Stimulated activated effector memory CD8-positive, alpha-beta T cell treated with anti-CD3 and anti-CD28 coated beads, Interleukin-12 subunit alpha, Interleukin-12 subunit beta, amount 100 ng/mL, for 72 hours (primary cell): ENCODE measurements at regions not wholly inside any gene's neighbourhood (a gene's known extent, or its start where the extent isn't known, plus 50 kb on each side); places are given as distances from the start of the nearest gene placed in this dataset.
"Not testable (repeated sequence)": the region's sequence is repeated elsewhere in the genome, so short reads cannot be mapped to it uniquely, and the experiment has no call there.

Experiments used
- ATAC-seq: fragments of 150-1000 bp; cut with Tn5 transposase; 2 replicates; pipeline ENCODE4 v1.10.0; 2021
- DNase-seq, 2 donors: peaks; one replicate each; pipeline ENCODE4 v3.0.0; 2021 to 2022; ENCODE audit warnings: low spot score in 2 of 2
- H3K27ac Mint-ChIP-seq: one replicate; pipeline ENCODE4 v1.8.0; 2022; ENCODE audit warnings: mild to moderate bottlenecking, mixed read lengths
- H3K36me3 Mint-ChIP-seq: one replicate; pipeline ENCODE4 v1.8.0; 2022; ENCODE audit warnings: mild to moderate bottlenecking, mixed read lengths
- H3K4me1 Mint-ChIP-seq: one replicate; pipeline ENCODE4 v1.8.0; 2022; ENCODE audit warnings: mixed read lengths
- H3K4me3 Mint-ChIP-seq: one replicate; pipeline ENCODE4 v1.8.0; 2022; ENCODE audit warnings: mild to moderate bottlenecking, mixed read lengths
- H3K9me3 Mint-ChIP-seq: one replicate; pipeline ENCODE4 v1.8.0; 2022; ENCODE audit warnings: mixed read lengths

GRCh38 chr3:8317661-8318649 lies 183.7 kb upstream of the LMCD1 start:
- Mint-ChIP-seq H3K36me3 (no peaks in the 10 kb centered on the region), H3K9me3 (no peaks in the 10 kb centered on the region), H3K4me1 (no peaks in the 10 kb centered on the region), H3K27ac (no peak overlapping the region), H3K4me3 (no peak overlapping the region)
- DNase-seq = no peak
- ATAC-seq = no peak

DNA sequence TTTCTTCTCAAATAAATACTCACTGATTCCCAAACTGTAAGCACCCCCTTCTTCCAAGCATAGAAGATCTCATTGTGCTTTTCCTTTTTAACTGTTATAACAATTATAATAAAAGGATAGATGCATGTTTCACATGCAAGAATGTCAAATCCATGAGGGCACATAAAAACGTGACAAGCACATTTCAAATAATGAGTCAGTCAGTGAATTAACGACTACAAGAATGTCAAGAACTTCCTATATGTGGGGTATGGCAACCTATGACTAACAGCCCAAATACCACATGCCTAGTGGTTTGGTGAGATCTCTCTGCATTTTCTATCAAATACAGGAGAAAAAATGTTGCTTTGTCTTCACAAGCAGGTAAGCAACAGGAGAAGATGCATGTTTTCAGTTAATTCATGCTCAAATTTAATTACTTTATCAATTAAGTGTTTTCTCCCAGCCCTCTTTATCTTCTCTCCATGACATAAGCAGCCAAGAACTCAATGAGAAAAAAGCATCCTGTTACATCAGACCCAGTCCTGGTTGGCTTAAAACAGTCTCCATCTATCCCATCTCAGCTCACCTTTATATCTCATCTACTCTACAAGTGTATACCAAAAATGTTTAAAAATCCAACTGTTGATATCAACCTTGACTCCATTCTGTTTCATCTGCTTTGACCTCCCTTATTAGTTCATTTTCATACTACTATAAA lies 181.5 kb upstream of the LMCD1 start:
- ATAC-seq = peak; percentile 91
- Mint-ChIP-seq H3K4me3 (no peak overlapping the region), H3K27ac (no peak overlapping the region), H3K9me3 (no peaks in the 10 kb centered on the region), H3K36me3 (no peaks in the 10 kb centered on the region), H3K4me1 (peaks cover 5% of the 10 kb centered on the region)
- no peak for DNase-seq

- peaks cover 6% of the 10 kb centered on the region for H3K4me1 Mint-ChIP-seq
- no peak overlapping the region for H3K4me3 Mint-ChIP-seq
- no peaks in the 10 kb centered on the region for H3K36me3 Mint-ChIP-seq
- DNase-seq (no peak), ATAC-seq (no peak)
- H3K27ac Mint-ChIP-seq = no peak overlapping the region
- no peaks in the 10 kb centered on the region for H3K9me3 Mint-ChIP-seq
Observed at GRCh38 chr3:8320711-8321458, 180.7 kb upstream of the LMCD1 start.

GRCh38 chr3:8324747-8325146 lies 176.9 kb upstream of the LMCD1 start:
- H3K36me3 Mint-ChIP-seq = no peaks in the 10 kb centered on the region
- H3K9me3 Mint-ChIP-seq = no peaks in the 10 kb centered on the region
- no peak overlapping the region for H3K27ac Mint-ChIP-seq
- DNase-seq = peak; percentile 29 to 55
- peaks cover 23% of the 10 kb centered on the region for H3K4me1 Mint-ChIP-seq
- ATAC-seq = peak; percentile 81
- no peak overlapping the region for H3K4me3 Mint-ChIP-seq

DNA sequence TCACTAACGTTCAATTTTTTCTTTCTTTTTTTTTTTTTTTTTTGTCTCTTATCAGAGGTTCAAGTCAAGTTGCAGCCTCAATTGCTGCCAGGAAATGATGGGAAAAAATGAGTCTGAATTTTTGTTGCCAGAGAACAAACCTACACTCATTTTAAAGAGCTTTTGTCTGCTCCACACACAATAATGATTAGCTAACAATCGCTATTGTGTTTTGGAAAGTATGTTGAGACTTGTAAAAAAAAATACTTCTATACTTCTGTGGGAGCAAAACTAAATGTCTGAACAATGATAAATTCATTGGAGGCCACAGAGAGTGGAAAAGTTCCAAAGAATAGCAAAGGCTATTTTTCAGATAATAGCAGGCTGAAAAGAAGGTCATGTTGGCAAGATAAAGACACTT lies 176.3 kb upstream of the LMCD1 start:
- Mint-ChIP-seq H3K36me3 (no peaks in the 10 kb centered on the region), H3K4me3 (no peak overlapping the region), H3K9me3 (no peaks in the 10 kb centered on the region), H3K4me1 (peaks cover 25% of the 10 kb centered on the region), H3K27ac (no peak overlapping the region)
- DNase-seq = no peak
- ATAC-seq = no peak

GRCh38 chr3:8325833-8326232 lies 175.8 kb upstream of the LMCD1 start:
- H3K9me3 Mint-ChIP-seq, H3K4me3 Mint-ChIP-seq, DNase-seq, H3K36me3 Mint-ChIP-seq, H3K27ac Mint-ChIP-seq, ATAC-seq: not testable (repeated sequence)
- peaks cover 25% of the 10 kb centered on the region for H3K4me1 Mint-ChIP-seq

DNA sequence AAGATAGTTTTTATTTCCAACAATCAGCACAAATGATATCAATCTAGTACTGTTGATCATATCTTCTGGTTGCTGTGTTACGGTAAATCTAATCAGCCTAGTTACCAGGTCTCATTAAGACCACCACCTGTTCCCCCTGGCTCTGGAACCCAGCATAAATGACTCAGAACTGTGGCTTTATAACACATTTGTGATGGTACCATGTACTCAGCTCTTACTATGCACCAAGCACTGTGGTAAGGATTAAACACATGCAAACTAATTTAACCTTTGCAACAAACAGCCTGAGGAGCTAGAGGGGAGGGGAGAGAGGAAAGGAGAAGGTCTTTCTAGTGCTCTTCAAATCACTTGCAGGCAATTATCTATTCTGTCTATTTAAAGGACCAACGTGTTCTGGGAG lies 173.9 kb upstream of the LMCD1 start:
- H3K9me3 Mint-ChIP-seq = no peaks in the 10 kb centered on the region
- no peak for ATAC-seq
- no peak for DNase-seq
- H3K4me3 Mint-ChIP-seq = no peak overlapping the region
- H3K36me3 Mint-ChIP-seq = no peaks in the 10 kb centered on the region
- peaks cover 25% of the 10 kb centered on the region for H3K4me1 Mint-ChIP-seq
- H3K27ac Mint-ChIP-seq = no peak overlapping the region

GRCh38 chr3:8328967-8329366 lies 172.7 kb upstream of the LMCD1 start:
- no peak for DNase-seq
- Mint-ChIP-seq H3K4me3 (no peak overlapping the region), H3K9me3 (no peaks in the 10 kb centered on the region), H3K36me3 (no peaks in the 10 kb centered on the region), H3K27ac (peak overlapping the region; percentile 74), H3K4me1 (peaks cover 25% of the 10 kb centered on the region)
- ATAC-seq = no peak

DNA sequence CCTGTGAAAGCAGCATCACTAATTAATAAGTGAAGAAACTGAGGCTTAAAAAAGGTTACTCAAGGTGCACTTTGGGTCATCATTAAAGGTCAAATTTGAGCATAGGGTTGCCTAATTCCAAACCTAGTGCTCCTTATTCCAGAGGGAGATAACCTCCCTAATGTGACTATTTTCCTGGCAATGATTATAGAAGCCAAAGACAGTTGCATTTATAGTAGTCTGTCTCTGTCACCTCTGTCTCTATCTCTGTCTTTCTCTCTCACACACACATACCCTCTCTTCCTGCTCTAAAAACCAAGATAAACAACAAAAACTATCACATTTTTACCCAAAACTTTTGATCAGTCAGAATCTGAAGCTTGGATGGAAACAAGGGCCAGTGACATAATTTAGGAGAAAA lies 172.0 kb upstream of the LMCD1 start:
- Mint-ChIP-seq H3K4me1 (peaks cover 25% of the 10 kb centered on the region), H3K36me3 (no peaks in the 10 kb centered on the region), H3K4me3 (no peak overlapping the region), H3K9me3 (no peaks in the 10 kb centered on the region), H3K27ac (peak overlapping the region; percentile 74)
- ATAC-seq (no peak), DNase-seq (no peak)

GRCh38 chr3:8336456-8336855 lies 165.2 kb upstream of the LMCD1 start:
- no peak overlapping the region for H3K4me3 Mint-ChIP-seq
- no peaks in the 10 kb centered on the region for H3K36me3 Mint-ChIP-seq
- H3K4me1 Mint-ChIP-seq = peaks cover 6% of the 10 kb centered on the region
- ATAC-seq (no peak), DNase-seq (no peak)
- no peaks in the 10 kb centered on the region for H3K9me3 Mint-ChIP-seq
- H3K27ac Mint-ChIP-seq = no peak overlapping the region

DNA sequence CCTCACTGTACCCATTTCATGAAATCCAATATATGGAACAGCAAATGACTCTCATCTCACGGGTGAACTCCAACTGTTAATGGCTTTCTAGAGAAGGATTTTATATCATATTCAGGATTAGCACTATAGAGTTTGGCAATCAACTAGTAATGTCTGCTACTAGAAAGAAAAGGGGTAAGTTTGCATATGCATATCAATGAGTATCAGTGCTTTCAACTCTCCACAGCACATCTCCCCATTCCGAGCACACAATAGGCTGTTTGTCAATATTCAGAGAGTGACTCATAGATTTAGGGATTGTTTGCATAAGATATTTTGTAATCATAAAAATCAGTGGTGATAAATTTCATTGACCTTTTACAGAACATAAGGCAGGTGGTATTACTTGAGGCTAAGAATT lies 163.2 kb upstream of the LMCD1 start:
- Mint-ChIP-seq H3K27ac (no peak overlapping the region), H3K4me3 (no peak overlapping the region), H3K36me3 (no peaks in the 10 kb centered on the region), H3K9me3 (no peaks in the 10 kb centered on the region), H3K4me1 (peaks cover 6% of the 10 kb centered on the region)
- ATAC-seq (no peak), DNase-seq (no peak)

DNA sequence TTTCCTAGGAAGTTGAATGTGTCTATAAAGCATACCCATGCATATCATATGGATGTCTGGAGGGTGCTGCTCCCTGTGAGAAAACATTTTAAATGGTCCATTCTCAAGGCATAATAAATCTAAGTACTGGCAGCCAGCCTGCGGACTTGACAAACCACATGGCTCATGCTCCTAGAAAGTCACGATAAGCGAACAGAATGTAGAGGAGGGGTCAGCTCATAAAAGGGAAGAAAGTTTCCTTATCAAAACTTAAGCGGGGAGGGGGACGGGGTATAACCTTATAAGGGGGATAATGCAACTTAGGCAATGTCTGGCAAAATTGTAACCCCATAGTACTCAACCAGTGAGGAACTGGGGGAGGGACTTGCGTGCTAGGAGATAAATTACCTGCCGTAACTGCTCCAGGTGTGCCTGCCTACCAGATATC lies 159.8 kb upstream of the LMCD1 start:
- Mint-ChIP-seq H3K27ac (no peak overlapping the region), H3K36me3 (no peaks in the 10 kb centered on the region), H3K4me1 (peaks cover 6% of the 10 kb centered on the region), H3K9me3 (peaks cover 14% of the 10 kb centered on the region), H3K4me3 (no peak overlapping the region)
- ATAC-seq = no peak
- no peak for DNase-seq

GRCh38 chr3:8343058-8343457 lies 158.6 kb upstream of the LMCD1 start:
- peaks cover 14% of the 10 kb centered on the region for H3K9me3 Mint-ChIP-seq
- DNase-seq (no peak), ATAC-seq (no peak)
- peaks cover 6% of the 10 kb centered on the region for H3K4me1 Mint-ChIP-seq
- no peak overlapping the region for H3K4me3 Mint-ChIP-seq
- no peaks in the 10 kb centered on the region for H3K36me3 Mint-ChIP-seq
- H3K27ac Mint-ChIP-seq = no peak overlapping the region

DNA sequence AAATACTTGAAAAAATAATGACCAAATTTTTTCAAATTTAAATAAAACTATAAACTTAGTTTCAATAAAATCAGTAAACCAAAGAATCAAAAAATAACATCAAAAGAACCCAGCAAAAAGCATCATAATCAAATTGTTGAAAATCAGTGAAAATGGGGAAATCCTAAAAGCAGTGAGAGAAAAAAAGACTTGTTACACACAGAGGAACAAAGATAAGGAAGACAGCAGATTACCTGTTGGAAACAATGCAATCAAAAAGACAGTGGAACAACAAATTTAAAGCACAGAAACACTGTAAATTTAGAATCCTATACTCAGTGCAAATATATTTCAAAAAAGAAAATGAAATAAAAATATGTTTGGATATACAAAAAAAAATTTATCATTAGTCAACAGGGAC lies 156.2 kb upstream of the LMCD1 start:
- Mint-ChIP-seq H3K4me1 (no peaks in the 10 kb centered on the region), H3K36me3 (no peaks in the 10 kb centered on the region), H3K27ac (no peak overlapping the region), H3K4me3 (no peak overlapping the region), H3K9me3 (peaks cover 18% of the 10 kb centered on the region)
- DNase-seq (no peak), ATAC-seq (no peak)

GRCh38 chr3:8348076-8348475 lies 153.5 kb upstream of the LMCD1 start:
- Mint-ChIP-seq H3K4me3 (no peak overlapping the region), H3K4me1 (peaks cover 9% of the 10 kb centered on the region), H3K36me3 (no peaks in the 10 kb centered on the region), H3K27ac (no peak overlapping the region), H3K9me3 (peaks cover 18% of the 10 kb centered on the region)
- ATAC-seq (no peak), DNase-seq (no peak)
